Mucosa of descending colon (tissue), 3 donors: ENCODE measurements at regions not wholly inside any gene's neighbourhood (a gene's known extent, or its start where the extent isn't known, plus 50 kb on each side); places are given as distances from the start of the nearest gene placed in this dataset.

Experiments
- ATAC-seq: fragments of 200-7000 bp; cut with Tn5 transposase; one replicate; pipeline ENCODE4 v1.9.1; 2020; ENCODE audit warnings: mild to moderate bottlenecking, moderate library complexity
- DNase-seq, 3 donors: peaks; one replicate each; pipeline ENCODE4 v3.0.0-alpha.2; 2020
- H3K36me3 ChIP-seq: fragments of 200-600 bp; one replicate; pipeline ENCODE4 v1.8.0; 2021; ENCODE audit warnings: low read depth, mild to moderate bottlenecking
- H3K4me1 ChIP-seq: fragments of 200-600 bp; one replicate; pipeline ENCODE4 v1.8.0; 2021; ENCODE audit warnings: low read depth, mild to moderate bottlenecking
- H3K4me3 ChIP-seq: fragments of 200-600 bp; one replicate; pipeline ENCODE4 v1.8.0; 2021; ENCODE audit warnings: mild to moderate bottlenecking
- H3K9me3 ChIP-seq: fragments of 200-600 bp; one replicate; pipeline ENCODE4 v1.8.0; 2021; ENCODE audit warnings: mild to moderate bottlenecking
- CTCF ChIP-seq: fragments of 200-600 bp; IDR thresholded peaks from one replicate; pipeline ENCODE4 v1.8.0; 2022; ENCODE audit warnings: antibody characterized with exemption, mild to moderate bottlenecking
- intact Hi-C, 2 donors: fragments of 100-400 bp; cut with DNase I in 1 of 2; cut with micrococcal nuclease in 1 of 2; formaldehyde crosslinking; loops; one replicate each; pipeline versions ENCODE4 v1.11.0 to v1.11.1; 2022; cut with DNase I, micrococcal nuclease
- donor health status: DM: no; HTN: no; CAD: no; lungs with moderate emphysema.
- donor health status: DM: no; HTN: no; CAD: no.
- donor health status: DM: no; HTN: yes; CAD: no.

GRCh38 chr18:8506251-8507049, 102.8 kb upstream of the RAB12 start:
- H3K4me1 ChIP-seq: no peaks in the 10 kb centered on the region
- no peaks in the 10 kb centered on the region for H3K9me3 ChIP-seq
- DNase-seq: no peak

DNA sequence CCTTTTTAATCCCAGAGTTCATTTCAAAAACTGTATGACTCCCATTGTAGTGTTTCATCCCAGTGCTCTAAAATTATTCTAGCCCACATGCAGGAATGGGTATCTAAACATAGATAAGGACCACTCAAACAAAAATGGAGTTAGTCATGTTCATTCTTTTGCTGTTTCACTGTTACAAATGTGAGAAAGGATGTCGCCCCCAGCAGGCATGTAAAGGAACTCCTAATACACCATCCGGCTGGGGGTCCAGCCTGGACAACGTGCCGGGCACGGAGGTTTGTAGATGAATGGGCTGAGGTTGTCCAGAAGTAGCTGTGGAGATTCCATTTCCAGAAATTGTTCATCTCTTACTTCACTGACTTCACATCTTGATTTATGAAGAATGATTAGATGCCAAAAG, 101.9 kb upstream of the RAB12 start:
- no peaks in the 10 kb centered on the region for H3K4me1 ChIP-seq
- H3K36me3 ChIP-seq: no peaks in the 10 kb centered on the region
- no peak for TF ChIP-seq CTCF
- DNase-seq (no peak), ATAC-seq (no peak)
- intact Hi-C loops: no loop called here
- H3K4me3 ChIP-seq: no peak overlapping the region
- H3K9me3 ChIP-seq: no peaks in the 10 kb centered on the region

More at GRCh38 chr18:8506251-8507049, 102.8 kb upstream of the RAB12 start:
- H3K4me3 ChIP-seq: no peak overlapping the region
- H3K36me3 ChIP-seq: no peaks in the 10 kb centered on the region
- ATAC-seq: no peak
- intact Hi-C loops: no loop called here
- no peak for TF ChIP-seq CTCF

DNA sequence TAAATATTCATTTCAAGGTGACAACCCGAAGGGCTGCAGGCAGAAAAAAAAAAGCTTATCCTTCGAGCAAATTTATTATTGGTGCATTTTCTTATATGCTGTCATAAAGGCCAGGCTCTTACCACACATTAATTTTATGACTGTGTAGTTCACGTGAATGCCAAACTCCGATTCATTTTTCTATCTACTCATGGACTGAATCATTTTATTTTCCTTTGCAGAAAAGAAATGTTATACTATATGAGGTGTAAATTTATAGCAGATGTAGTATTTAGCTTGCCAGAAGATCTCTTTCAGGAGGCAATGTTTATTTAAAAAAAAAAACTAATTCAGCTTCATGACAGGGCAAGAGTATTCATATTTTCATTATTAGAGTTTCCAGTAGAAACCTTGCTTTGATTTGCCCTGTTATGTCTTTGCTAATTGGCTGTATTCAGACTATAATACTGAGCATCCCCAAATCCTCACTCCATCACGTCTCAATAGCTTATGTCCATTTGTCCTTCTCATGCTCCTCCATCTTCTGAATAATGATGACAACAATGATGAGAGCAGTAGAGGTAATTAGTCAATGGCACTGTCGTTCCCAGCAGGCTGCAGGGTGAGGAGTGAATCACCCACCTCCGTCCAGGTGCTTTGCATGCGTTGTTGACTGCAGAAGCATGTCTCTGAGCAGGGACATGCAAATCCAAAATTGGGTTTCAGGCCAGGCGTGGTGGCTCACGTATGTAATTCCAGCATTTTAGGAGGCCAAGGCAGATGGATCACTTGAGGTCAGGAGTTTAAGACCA, 101.1 kb upstream of the RAB12 start:
- Histone ChIP-seq H3K4me1 (no peaks in the 10 kb centered on the region), H3K4me3 (no peak overlapping the region), H3K36me3 (no peaks in the 10 kb centered on the region), H3K9me3 (no peaks in the 10 kb centered on the region)
- TF ChIP-seq CTCF: no peak
- intact Hi-C loops: no loop called here
- DNase-seq (no peak), ATAC-seq (no peak)

DNA sequence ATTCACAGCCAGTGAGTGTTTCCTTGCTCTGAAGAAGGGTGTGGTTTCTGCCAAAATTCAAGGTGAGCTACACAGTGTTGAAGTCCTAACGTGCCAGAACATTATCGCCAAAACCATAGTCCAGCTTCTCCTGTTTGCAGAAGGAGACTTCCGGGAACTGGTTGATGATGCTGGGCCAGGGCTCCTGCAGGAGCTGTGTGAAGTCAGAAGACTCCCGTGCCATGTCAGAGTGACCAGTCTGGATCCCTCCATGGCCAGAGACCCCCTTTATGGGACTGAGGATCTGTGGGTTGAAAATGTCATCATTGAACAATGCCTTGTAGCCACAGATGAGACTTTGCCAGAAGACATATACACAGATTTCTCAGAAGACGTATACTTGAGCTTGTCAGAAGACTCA, 96.0 kb upstream of the RAB12 start:
- no peak for TF ChIP-seq CTCF
- DNase-seq: no peak
- Histone ChIP-seq H3K4me1 (no peaks in the 10 kb centered on the region), H3K9me3 (no peaks in the 10 kb centered on the region), H3K4me3 (no peak overlapping the region), H3K36me3 (no peaks in the 10 kb centered on the region)
- ATAC-seq: no peak
- intact Hi-C loops: no loop called here

GRCh38 chr18:8514409-8514808, 94.8 kb upstream of the RAB12 start:
- Histone ChIP-seq H3K4me3 (no peak overlapping the region), H3K9me3 (no peaks in the 10 kb centered on the region), H3K36me3 (no peaks in the 10 kb centered on the region), H3K4me1 (no peaks in the 10 kb centered on the region)
- DNase-seq (no peak), ATAC-seq (no peak)
- no peak for TF ChIP-seq CTCF
- intact Hi-C loops: no loop called here
